ENCODE measurements at regions not wholly inside any gene's neighbourhood (a gene's known extent, or its start where the extent isn't known, plus 50 kb on each side); places are given as distances from the start of the nearest gene placed in this dataset.
"Not testable (repeated sequence)": the region's sequence is repeated elsewhere in the genome, so short reads cannot be mapped to it uniquely, and the experiment has no call there.

GRCh38 chr4:154989511-154989910 lies 208.4 kb downstream of the RBM46 start:
- no peak for ATAC-seq
- TF ChIP-seq BACH2 (CRISPR knock-in tag; IDR thresholded peaks at IDR 0.05; ENCODE audit: borderline replicate concordance) (no peak), POU6F1 (CRISPR knock-in tag; IDR thresholded peaks at IDR 0.05; ENCODE audit: borderline replicate concordance, low read depth) (no peak)

DNA sequence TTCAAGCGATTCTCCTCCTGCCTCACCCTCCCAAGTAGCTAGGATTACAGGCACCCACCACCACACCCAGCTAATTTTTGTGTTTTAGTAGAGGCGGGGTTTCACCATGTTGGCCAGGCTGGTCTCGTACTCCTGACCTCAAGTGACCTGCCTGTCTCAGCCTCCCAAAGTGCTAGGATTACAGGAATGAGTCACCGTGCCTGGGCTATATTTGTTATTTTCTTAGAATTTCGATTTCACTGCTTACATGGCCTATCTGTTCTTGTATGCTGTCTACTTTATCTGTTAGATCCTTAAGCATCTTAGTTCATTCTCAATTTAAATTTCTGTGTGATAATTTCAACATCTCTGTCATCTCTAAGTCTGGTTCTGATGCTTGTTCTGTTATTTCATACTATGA lies 210.6 kb upstream of the NPY2R start:
- not testable (repeated sequence) for ATAC-seq

DNA sequence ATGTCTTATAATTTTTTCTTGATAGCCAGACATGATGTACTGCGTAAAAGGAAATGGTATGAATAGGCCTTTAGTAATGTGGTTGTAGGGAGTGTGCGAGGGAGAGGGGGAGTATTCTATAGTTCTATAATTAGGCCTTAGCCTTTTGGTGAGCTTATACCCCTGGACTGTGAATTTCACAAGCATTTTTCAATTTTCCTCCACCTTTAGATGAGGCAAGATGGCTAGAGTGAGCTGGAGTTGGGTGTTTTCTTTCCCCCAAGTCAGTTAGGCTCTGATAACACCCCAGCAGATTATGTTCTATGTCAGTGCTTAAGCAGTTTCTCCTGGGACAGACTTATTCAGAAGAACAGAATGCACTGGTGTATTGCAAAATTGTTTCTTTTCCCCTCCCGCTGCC lies 210.2 kb upstream of the NPY2R start:
- no peak for ATAC-seq
- TF ChIP-seq PPARA (CRISPR knock-in tag; IDR thresholded peaks at IDR 0.05; ENCODE audit: borderline replicate concordance) (no peak), TCF4 (CRISPR knock-in tag; IDR thresholded peaks at IDR 0.05; ENCODE audit: borderline replicate concordance) (no peak), ESRRG (CRISPR knock-in tag; IDR thresholded peaks at IDR 0.05) (no peak), ZNF565 (CRISPR knock-in tag; conservative IDR thresholded peaks at IDR 0.05; ENCODE audit: low read depth) (no peak), ISL1 (CRISPR knock-in tag; IDR thresholded peaks at IDR 0.05) (no peak), BACH2 (CRISPR knock-in tag; IDR thresholded peaks at IDR 0.05; ENCODE audit: borderline replicate concordance) (no peak), OSR1 (CRISPR knock-in tag; IDR thresholded peaks at IDR 0.05) (no peak), PATZ1 (CRISPR knock-in tag; IDR thresholded peaks at IDR 0.05; ENCODE audit: borderline replicate concordance) (no peak), GLIS3 (CRISPR knock-in tag; IDR thresholded peaks at IDR 0.05) (no peak), ZNF70 (CRISPR knock-in tag; IDR thresholded peaks at IDR 0.05) (no peak), TOX (CRISPR knock-in tag; IDR thresholded peaks at IDR 0.05; ENCODE audit: borderline replicate concordance) (no peak), RARB (CRISPR knock-in tag; IDR thresholded peaks at IDR 0.05) (no peak), ZFP3 (CRISPR knock-in tag; IDR thresholded peaks at IDR 0.05) (no peak), CSRNP3 (CRISPR knock-in tag; IDR thresholded peaks at IDR 0.05) (no peak), SNAI2 (CRISPR knock-in tag; IDR thresholded peaks at IDR 0.05) (no peak), POU6F1 (CRISPR knock-in tag; IDR thresholded peaks at IDR 0.05; ENCODE audit: borderline replicate concordance, low read depth) (no peak)
- TF ChIP-seq, protein P1, sequence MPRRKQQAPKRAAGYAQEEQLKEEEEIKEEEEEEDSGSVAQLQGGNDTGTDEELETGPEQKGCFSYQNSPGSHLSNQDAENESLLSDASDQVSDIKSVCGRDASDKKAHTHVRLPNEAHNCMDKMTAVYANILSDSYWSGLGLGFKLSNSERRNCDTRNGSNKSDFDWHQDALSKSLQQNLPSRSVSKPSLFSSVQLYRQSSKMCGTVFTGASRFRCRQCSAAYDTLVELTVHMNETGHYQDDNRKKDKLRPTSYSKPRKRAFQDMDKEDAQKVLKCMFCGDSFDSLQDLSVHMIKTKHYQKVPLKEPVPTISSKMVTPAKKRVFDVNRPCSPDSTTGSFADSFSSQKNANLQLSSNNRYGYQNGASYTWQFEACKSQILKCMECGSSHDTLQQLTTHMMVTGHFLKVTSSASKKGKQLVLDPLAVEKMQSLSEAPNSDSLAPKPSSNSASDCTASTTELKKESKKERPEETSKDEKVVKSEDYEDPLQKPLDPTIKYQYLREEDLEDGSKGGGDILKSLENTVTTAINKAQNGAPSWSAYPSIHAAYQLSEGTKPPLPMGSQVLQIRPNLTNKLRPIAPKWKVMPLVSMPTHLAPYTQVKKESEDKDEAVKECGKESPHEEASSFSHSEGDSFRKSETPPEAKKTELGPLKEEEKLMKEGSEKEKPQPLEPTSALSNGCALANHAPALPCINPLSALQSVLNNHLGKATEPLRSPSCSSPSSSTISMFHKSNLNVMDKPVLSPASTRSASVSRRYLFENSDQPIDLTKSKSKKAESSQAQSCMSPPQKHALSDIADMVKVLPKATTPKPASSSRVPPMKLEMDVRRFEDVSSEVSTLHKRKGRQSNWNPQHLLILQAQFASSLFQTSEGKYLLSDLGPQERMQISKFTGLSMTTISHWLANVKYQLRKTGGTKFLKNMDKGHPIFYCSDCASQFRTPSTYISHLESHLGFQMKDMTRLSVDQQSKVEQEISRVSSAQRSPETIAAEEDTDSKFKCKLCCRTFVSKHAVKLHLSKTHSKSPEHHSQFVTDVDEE (CRISPR knock-in tag; IDR thresholded peaks at IDR 0.05): no peak

DNA sequence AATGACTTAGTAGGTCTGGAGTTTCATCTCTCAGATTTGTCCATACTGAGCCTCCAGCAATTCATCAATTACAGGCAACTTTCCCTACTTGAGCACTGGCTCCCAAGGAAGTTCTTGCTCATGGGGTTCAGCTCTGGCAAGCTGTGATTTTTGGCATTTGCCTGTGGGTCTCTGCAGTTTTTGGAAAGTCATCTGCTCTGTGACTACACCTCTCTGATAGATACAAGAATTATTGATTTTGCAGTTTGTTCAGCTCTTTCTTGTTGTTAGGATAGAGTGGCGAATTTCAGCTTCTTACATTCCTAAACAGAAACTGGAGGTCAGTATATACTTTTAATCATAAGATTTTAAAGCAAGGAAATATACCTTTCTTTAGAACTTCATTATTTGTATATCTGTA lies 209.7 kb upstream of the NPY2R start:
- TF ChIP-seq POU6F1 (CRISPR knock-in tag; IDR thresholded peaks at IDR 0.05; ENCODE audit: borderline replicate concordance, low read depth): no peak
- no peak for ATAC-seq

Data from SK-N-SH treated with all-trans-retinoic acid at 6 μM for 48 hours (cell line).